ENCODE measurements at regions not wholly inside any gene's neighbourhood (a gene's known extent, or its start where the extent isn't known, plus 50 kb on each side); places are given as distances from the start of the nearest gene placed in this dataset.

- ChIA-PET POLR2A (ENCODE audit: low non-redundant PET) (no interaction called here), CTCF (no interaction called here)
- no peak for DNase-seq (ENCODE audit: low spot score)
- no peak for TF ChIP-seq CTCF (conservative IDR thresholded peaks at IDR 0.05; ENCODE audit: low read depth)
- H3K27ac ChIP-seq, result no peak overlapping the region
Observed at GRCh38 chr17:56038131-56038530, 115.1 kb upstream of the ANKFN1 start.

DNA sequence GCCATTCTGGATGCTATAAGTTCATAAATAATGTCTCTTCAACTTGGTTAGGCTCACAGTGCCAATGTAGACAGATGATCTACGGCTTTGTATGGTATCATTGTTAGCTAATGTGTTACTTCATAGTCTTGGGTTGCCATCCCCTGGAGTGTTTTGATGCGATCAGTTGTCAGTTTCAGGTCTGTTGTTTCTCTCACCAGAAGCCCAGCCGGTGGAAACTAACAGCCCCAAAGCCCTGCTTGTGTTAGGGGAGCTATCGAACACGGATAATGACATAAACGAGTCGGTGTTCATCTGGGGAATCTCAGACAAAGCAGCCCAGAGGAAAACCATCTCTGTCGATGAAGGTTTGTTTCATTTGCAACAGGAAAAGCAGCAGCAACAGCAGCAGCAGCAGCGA is 107.4 kb upstream of the ANKFN1 start:
- POLR2A ChIA-PET (ENCODE audit: low non-redundant PET), result no interaction called here

DNA sequence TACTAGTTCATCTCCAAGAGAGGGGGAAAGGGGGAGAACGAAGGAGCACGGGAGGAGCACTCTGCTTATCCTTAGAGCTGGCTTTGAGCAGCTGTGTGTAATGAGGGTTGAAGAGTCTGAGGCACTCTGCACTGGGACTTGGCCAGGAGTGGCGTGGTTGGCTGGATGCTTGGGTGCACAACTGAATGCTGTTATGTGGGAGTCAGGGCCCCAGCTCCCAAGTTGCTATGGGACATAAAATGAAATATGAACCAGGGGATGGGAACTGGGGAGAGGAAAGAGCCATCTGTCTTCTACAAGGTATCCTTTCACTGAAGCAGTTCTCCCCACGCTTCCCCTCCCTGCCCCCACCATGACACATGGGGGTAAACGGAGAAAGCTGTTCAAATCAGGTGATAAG is 105.9 kb upstream of the ANKFN1 start:
- TF ChIP-seq CTCF (conservative IDR thresholded peaks at IDR 0.05; ENCODE audit: low read depth), result no peak
- H3K27ac ChIP-seq, result no peak overlapping the region
- CTCF ChIA-PET, result no interaction called here
- DNase-seq (ENCODE audit: low spot score), result no peak
- POLR2A ChIA-PET (ENCODE audit: low non-redundant PET), result no interaction called here

More for the DNA sequence above, 107.4 kb upstream of the ANKFN1 start:
- no peak for DNase-seq (ENCODE audit: low spot score)
- H3K27ac ChIP-seq, result no peak overlapping the region
- CTCF ChIA-PET, result no interaction called here
- no peak for TF ChIP-seq CTCF (conservative IDR thresholded peaks at IDR 0.05; ENCODE audit: low read depth)

DNA sequence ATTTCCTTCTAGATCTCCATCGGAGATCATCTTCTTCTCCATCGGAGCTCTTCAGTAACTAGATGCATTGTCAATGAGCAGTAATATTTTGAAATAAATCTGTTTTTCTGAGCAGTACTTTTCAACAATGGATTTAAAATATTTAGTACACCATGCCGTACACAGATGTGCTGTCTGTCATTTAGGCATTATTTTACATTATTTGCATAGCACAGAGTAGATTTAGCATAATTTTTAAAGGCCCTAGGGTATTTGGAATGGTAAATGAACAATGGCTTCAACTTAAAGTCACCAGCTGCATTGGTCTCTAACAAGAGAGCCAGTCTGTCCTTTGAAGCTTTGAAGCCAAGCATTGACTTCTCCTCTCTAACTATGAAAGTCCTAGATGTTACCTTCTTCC is 95.4 kb upstream of the ANKFN1 start:
- POLR2A ChIA-PET (ENCODE audit: low non-redundant PET), result no interaction called here
- H3K27ac ChIP-seq, result no peak overlapping the region
- no peak for DNase-seq (ENCODE audit: low spot score)
- CTCF ChIA-PET, result interaction anchor here (0.6 kb wide), 1 partner anchor 420 kb away, joined by 3 read pairs; no protein-coding TSS in a partner anchor
- no peak for TF ChIP-seq CTCF (conservative IDR thresholded peaks at IDR 0.05; ENCODE audit: low read depth)

DNA sequence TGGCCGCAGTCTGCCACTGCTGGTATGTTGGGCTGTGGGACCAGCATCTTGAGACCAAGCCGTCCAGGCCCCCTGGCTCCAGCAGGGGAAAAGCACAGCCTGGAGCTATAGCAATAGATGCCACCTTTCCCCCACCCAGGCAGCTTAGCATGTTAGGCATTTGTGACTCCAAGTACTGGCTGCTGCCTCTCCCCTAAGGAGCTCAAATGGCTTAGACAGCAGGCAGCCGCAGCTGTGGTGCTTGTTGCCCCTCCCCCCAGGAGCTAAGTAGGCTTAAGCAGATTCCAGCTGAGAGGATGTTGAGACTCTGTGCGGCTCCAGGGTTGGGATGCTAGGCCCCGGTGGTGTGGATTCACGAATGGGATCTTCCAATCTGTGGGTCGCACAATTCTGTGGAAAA is 88.8 kb upstream of the ANKFN1 start:
- ChIA-PET POLR2A (ENCODE audit: low non-redundant PET) (no interaction called here), CTCF (interaction anchor here (0.7 kb wide), 1 partner anchor 859 kb away, joined by 3 read pairs; no protein-coding TSS in a partner anchor)
- H3K27ac ChIP-seq, result no peak overlapping the region
- no peak for DNase-seq (ENCODE audit: low spot score)
- no peak for TF ChIP-seq CTCF (conservative IDR thresholded peaks at IDR 0.05; ENCODE audit: low read depth)

DNA sequence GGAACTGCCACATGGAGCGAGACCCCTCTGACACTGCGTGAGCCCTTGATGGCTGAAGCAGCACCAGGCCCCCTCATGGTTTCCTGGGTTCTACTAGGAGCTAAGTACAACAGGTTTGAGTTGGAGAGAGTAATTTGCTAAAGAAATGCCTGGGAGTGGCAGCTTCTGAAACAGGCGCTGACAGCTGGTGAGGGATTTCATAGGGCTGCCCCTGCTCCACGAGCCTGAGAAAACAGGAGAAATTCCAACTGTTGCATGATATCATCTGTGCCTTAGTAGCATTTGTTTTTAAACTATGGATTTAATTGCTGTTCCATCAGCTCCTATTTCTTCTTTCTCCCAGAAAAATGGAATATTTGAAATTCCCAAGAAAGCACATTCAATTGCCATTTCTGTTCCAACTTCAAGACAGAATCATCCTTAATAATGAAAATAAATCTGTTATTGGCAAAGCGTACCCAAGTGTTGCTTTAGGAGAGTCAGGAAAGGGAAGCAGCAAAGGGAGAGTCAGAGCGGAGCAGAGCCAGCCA is 78.8 kb upstream of the ANKFN1 start:
- TF ChIP-seq CTCF (conservative IDR thresholded peaks at IDR 0.05; ENCODE audit: low read depth), result no peak
- no peak for DNase-seq (ENCODE audit: low spot score)
- H3K27ac ChIP-seq, result no peak overlapping the region
- CTCF ChIA-PET, result no interaction called here
- POLR2A ChIA-PET (ENCODE audit: low non-redundant PET), result no interaction called here

- CTCF ChIA-PET, result no interaction called here
- H3K27ac ChIP-seq, result no peak overlapping the region
- DNase-seq (ENCODE audit: low spot score), result no peak
- POLR2A ChIA-PET (ENCODE audit: low non-redundant PET), result no interaction called here
- TF ChIP-seq CTCF (conservative IDR thresholded peaks at IDR 0.05; ENCODE audit: low read depth), result no peak
Observed at GRCh38 chr17:56076980-56077379, 76.3 kb upstream of the ANKFN1 start.
